Stimulated activated CD8-positive, alpha-beta memory T cell treated with anti-CD3 and anti-CD28 coated beads, Interleukin-7, amount 100 ng/mL, for 48 hours (primary cell): ENCODE measurements at regions not wholly inside any gene's neighbourhood (a gene's known extent, or its start where the extent isn't known, plus 50 kb on each side); places are given as distances from the start of the nearest gene placed in this dataset.
A peak's percentile ranks its signal among the peaks of the same experiment; 100 is the strongest.

Experiments used
- DNase-seq, 2 donors: peaks; one replicate each; pipeline ENCODE4 v3.0.0-alpha.2; 2020; ENCODE audit warnings: low read depth in 1 of 2; ENCODE audit errors: extremely low read depth in 1 of 2

DNA sequence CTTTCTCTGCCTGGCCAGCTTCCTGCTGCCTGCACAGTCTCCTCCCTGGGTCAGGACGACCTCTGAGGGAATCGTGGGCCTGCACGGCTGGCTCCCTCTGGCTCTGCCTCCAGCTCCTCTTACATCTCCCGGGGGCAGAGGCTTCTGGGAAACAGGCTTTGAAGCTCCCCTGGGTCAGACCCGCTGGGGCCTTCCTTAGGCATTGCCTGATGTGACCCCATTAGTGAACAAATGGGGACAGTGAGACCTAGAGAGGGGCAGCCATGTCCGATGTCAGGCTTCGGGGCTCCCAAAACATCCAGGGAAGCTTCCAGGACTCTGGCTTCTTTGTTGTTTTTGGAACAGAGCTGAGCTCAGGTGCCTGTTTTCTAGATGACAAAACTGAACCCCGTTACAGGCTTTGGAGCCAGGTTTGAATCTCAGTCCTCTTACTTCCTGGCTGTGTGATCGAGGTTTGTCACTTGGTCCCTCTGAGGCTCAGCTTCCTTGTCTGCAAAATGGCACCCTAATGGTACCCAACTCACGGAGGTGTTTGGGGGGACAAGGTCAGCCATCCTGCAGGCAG, 94.3 kb downstream of the CEBPB start:
- no peak for DNase-seq

DNA sequence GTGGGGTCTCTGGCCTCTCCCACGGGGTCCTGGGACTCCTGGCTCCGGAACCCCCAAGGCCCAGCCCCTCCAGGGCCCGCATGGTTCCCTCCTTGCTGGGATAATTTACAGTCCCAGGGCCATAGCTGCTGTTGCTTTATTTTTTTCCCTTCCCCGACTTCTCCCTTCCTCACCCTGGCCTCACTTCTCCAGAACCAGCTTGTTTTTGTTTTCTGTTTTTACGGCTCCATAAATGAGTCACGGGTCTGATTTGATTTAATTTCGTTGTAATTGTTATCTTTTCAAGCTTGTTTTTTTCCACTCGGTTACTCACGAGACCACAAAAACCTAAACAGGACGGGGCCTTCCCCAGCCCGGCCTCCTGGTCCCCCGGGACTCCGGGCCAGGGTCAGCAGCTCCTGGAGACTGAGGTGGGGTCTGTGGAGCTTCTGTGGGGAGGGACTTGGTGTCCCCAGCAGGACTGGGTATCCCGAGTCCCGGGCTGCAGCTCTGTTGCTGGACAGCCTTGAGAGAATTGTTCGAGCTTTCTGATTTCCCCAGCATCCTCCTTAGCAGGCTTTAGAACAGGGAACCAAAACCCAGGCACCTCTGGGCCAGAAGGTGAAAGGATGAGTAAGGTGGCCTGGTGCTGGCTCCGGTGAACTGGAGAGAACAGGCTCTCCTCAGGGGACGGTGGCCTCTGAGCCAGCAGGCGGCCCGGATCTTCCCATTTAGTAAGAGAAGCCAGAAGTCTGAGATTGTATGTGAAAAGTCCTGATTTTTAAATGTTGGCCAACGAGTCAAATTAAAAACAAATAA, 94.9 kb downstream of the CEBPB start:
- DNase-seq = peak in 1 of 2 donors; percentile 18

DNA sequence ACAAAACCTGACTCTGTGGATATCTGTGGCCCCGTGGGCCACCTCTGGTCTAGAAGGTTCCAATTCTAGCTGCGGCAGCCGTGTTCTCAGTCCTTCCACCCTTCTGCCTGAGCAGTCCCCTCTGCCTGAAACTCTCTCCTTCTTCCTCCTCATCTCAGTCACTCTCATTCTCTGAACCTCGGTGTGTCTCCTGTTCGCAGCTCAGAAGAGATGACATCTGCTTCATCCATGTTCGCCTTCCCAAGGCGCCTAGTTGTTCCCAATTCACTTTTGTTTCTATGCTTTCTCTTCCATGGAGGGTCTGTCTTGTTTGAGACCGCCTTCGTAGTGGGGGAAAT, 95.5 kb downstream of the CEBPB start:
- DNase-seq = no peak

DNA sequence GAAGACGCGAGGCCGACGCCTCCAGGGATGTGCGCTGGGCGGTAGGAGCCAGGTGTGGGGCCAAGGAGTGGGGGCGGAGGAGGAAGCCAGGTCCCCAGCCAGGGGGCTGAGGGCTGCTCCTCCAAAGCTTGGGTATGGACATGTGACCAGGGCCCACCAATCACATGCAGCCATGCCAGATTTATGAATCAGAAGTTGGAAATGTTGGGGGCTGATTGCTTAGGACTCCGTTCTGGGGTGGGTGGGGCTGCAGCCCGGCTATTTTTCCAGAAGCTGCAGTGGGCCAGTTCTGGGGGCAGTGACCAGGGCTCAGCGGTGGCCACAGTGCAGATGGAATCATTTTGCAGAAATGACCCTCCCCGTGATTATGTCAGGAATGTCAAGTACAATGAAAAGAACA, 96.0 kb downstream of the CEBPB start:
- DNase-seq = peak in 1 of 2 donors; percentile 30

GRCh38 chr20:50287512-50287911, 96.9 kb downstream of the CEBPB start:
- DNase-seq = no peak

- DNase-seq = no peak
Observed at GRCh38 chr20:50288128-50288623, 97.5 kb downstream of the CEBPB start.

DNA sequence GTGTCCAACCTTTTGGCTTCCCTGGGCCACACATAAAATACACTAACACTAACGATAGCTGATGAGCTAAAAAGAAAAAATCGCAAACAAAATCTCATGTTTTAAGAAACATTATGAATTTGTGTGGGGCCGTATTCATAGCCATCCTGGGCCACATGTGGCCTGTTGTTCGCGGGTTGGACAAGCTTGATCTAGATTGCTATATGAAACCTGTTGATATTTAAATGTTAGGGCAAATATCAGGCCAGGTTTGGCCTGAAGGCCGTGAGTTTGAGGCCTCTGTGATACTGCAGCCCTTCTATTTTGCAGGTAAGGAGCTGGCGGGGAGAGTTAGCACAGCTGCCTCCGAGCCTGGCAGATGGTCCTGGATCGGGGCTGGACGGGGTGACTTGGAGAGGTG, 99.0 kb downstream of the CEBPB start:
- DNase-seq = no peak

- DNase-seq = no peak
Observed at GRCh38 chr20:50290112-50290511, 99.5 kb downstream of the CEBPB start.

DNA sequence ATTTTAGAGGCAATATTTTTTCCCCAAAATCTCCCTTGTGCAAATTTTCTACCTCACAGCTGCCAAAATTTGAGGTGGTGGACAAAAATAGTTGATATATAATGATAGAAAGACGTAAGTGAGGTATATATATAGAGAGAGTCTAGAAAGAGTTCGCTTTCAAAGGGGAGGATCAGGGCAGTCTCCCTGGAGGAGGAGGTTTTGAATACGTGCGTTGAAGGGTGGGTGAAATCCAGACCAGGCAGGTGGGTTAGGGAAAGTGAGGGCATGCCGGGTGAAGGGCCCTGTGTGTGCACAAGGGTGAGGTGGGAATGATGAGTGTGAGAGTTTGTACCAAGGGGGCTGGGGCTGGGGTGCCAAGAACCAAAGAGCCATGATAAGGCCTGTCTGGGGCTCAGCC, 100.2 kb downstream of the CEBPB start:
- no peak for DNase-seq

DNA sequence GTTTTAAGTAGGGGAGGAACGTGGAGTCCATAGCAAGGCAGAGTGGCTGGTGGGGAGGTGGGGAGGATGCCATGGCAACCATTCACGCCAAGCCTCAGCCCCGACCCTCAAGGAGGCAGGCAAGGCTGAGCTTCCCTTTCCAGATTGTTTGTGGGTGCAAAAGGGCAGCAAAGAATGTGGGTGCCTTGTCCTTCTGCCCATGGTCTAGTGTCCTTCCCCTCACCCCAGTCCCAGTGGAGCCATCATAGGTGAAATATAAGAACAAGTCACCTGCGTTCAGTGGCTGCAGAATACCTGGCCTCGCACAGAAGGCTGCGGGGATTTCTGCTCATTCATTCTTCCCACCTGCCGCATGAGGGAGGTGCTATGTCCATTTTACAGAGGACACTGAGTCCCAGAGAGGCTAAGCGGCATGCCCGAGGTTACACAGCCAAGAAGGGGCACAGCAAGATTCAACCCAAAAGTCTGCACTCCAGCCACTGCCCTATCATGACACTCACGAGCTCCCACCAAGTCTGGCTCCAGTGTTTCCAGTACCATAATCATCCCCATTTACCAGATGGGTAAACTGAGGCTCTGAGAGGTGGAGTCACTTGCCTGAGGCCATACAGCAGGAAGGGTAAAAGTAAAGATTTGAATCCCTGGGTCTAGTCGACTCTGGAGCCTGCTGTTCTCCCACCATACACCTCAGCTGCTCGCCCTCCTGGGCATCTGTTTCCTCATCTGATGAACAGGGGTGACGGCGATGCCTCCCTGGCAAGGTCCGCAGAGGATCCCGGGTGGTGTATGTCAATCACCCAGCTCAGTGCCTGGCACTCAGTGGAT, 100.8 kb downstream of the CEBPB start:
- no peak for DNase-seq

DNA sequence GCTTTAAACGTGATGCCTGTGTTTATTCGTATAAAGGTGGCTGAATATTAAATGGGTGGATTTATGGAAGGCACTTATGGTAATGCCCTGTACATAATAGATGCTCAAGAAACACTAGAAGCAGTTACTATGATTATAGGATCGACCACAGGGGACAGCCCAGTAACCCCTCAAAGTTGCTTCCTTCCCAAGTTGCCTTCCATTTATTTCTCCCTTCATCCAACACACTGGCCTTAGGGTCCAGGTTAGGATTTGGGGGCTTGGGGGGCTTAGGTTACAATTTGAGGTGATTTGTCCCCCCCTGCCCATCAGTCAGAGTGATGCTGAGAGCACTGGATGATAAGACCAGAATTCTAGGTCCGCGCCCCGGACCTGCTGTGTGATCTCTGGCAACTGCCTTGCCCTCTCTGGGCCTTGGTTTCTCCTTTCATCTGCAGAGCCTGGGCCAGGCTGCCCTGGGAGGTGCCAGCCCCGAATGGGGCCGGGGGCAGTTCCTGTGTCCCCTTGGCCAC, 101.5 kb downstream of the CEBPB start:
- DNase-seq = no peak

DNA sequence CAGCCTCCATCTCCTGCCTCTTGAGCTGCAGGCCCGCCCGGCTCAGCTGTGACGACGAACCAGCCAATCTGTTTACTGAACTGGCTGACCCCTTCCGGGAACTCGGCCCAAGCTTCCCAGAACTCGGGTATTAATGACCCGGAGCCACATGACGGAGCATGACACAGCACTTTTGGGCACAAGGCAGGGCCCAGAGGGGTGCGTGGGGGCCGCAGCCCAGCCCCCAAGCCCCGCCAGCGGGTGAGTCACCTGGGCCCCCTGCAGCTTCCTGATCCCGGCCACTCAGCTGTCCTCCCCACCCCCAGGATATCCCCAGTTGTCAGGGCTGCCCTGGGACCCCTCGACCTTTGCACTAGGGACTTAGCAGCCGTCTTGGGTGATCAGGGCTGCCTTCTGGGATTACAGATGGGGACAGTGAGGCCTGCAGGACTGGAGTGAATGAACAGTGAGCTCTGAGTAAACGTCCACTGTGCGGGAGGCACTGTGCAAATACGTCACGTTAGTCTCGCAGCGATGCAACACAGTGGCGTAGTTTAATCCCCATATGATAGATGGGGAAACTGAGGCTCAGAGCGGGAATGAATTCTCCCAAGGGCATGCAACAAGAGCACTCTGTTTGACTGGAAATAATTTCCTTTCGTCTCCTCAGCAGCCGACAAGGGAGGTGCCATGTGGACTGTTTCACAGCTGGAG, 102.1 kb downstream of the CEBPB start:
- peak; percentile 25 to 47 for DNase-seq

DNA sequence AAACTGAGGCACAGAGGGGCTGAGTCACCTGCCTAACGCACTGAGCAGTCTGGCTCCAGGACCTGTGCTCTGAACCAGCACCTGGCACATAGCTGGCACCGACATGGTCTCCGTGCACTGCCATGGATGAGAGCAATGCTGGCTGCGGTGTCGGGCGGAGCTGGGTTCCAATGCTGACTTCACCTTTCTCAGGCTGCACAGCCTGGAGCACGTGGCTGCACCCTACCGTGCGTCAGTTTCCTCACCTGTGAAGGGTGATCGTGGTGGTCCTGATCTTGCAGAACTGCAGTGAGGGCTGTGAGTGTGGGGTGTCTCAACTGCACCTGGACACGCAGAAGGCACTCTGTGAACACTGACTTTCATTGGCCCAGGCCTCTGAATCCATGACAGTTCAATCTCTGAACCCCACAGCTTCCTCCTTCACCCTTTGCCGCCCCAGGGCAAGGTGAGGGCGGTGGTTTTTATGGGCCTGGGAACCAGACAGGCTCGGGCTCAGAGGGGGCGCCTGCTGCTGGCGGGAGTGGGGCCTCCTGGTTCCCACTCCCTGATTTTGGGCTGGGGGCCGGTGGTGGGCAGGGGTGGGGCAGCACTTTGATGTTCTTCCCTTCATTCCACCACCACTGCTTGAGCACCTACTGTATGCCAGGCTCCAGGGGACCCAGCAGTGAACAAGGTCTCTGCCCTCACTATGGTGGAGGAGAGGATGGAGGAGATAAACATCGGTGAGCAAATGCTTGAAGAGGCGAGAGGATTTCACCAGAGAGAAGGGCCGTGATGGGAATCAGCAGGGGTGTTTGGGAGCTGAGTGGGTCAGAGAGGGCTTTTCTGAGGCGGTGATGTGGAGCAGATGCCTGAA, 102.9 kb downstream of the CEBPB start:
- DNase-seq = no peak

GRCh38 chr20:50294164-50295088, 103.8 kb downstream of the CEBPB start:
- no peak for DNase-seq

DNA sequence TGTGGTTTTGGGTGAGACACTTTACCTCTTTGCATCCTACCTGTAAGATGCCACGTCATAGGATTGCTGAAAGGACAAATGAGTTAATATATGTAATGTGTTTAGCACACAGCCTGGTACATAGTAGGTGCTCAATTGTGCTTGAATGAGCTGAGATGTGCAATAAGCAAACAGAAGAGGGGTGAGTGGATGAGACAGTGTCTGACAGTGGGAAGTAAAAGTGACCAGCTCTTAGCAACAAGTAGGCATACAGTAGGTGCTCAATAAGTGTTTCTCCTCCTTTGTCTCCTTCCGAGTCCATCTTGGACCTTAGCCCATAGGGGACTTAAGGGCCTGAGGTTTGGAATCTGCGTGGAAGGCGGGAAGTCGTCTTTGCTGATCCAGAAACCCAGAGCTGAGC, 104.7 kb downstream of the CEBPB start:
- DNase-seq = no peak

GRCh38 chr20:50295762-50296449, 105.3 kb downstream of the CEBPB start:
- no peak for DNase-seq

DNA sequence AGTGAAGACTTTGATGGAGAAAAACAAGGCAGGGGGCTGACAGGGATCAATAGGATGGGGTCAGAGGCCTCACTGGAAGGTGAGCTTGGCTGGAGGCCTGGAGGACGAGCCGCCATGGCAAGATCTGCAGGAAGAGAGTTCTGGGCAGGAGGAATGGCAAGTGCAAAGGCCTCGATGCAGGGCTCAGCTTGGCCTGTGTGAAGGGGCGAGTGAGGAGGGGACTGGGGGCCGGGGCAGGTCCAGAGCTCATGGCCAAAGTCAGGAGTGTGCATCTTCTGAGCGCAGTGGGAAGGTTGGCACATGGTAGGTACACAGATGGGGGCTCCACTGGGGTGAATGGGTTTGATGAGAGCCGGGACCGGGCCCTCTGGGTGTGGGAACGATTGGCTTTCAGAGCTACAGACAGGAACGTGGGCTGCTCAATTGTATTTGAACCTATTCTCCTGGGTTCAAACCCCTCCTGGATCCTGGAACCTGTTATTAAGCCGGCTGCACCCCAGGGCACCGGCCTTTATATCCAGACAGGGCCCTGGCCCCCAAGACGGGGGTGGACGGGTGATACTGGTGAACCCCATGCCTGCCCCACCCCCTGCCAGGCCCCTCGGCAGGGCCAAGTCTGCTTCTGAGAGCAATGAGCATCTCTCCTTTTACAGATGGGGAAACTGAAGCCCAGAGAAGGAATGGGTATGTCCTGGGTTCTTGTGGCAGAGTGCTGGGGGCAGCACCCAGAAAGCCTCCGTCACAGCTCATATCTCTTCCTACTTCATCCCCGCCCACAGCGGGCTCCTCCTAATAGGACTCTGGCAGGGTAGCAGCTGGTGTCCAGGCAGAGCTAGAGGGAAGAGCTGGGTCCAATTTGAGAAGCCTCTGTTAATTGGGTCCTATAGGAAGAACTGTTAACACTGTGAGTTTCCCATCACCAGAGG, 106.1 kb downstream of the CEBPB start:
- no peak for DNase-seq
